ENCODE measurements at regions not wholly inside any gene's neighbourhood (a gene's known extent, or its start where the extent isn't known, plus 50 kb on each side); places are given as distances from the start of the nearest gene placed in this dataset.

- WGBS (ENCODE audit: insufficient coverage), result 95% methylated on average over 3 of the region's 3 CpGs
- intact Hi-C loops (cut with micrococcal nuclease), result no loop called here
- no peaks in the 10 kb centered on the region for H3K27me3 Mint-ChIP-seq (ENCODE audit: low read depth in 2 of 2)
- Histone ChIP-seq H3K9me3 (ENCODE audit: control insufficient read depth, insufficient read depth, low read length) (no peaks in the 10 kb centered on the region), H3K4me3 (ENCODE audit: low read length) (no peak overlapping the region), H3K36me3 (ENCODE audit: control insufficient read depth, insufficient read depth, low read length) (no peaks in the 10 kb centered on the region), H3K4me1 (ENCODE audit: control insufficient read depth, insufficient read depth, low read length) (peaks cover 13% of the 10 kb centered on the region), H3K27me3 (ENCODE audit: control insufficient read depth, insufficient read depth, low read length) (no peaks in the 10 kb centered on the region), H3K27ac (ENCODE audit: low read length) (no peak overlapping the region)
- no peak overlapping the region for H3K27ac Mint-ChIP-seq
- peaks cover under 1% of the 10 kb centered on the region in 2 donors for H3K9me3 Mint-ChIP-seq
- peaks cover 22 to 31% of the 10 kb centered on the region in 2 donors for H3K4me1 Mint-ChIP-seq
- DNase-seq, result no peak
- peaks cover 6% of the 10 kb centered on the region for H3K36me3 Mint-ChIP-seq
- ATAC-seq, result no peak
- no peak for TF ChIP-seq CTCF (IDR thresholded peaks at IDR 0.05)
- H3K4me3 Mint-ChIP-seq, result no peak overlapping the region
Measured at GRCh38 chr14:71595441-71595840, 336.8 kb upstream of the RGS6 start.

- no peaks in the 10 kb centered on the region for H3K27me3 ChIP-seq (ENCODE audit: control insufficient read depth, insufficient read depth, low read length)
- H3K4me1 Mint-ChIP-seq, result peaks cover 16 to 22% of the 10 kb centered on the region in 2 donors
- no peak overlapping the region for H3K4me3 ChIP-seq (ENCODE audit: low read length)
- H3K36me3 Mint-ChIP-seq, result peaks cover 20% of the 10 kb centered on the region
- peaks cover 12% of the 10 kb centered on the region for H3K4me1 ChIP-seq (ENCODE audit: control insufficient read depth, insufficient read depth, low read length)
- H3K9me3 Mint-ChIP-seq, result peaks cover 4 to 8% of the 10 kb centered on the region in 2 donors
- WGBS (ENCODE audit: insufficient coverage), result 38% methylated on average over 1 of the region's 2 CpGs
- H3K27ac ChIP-seq (ENCODE audit: low read length), result no peak overlapping the region
- no peak for TF ChIP-seq CTCF (IDR thresholded peaks at IDR 0.05)
- H3K27ac Mint-ChIP-seq, result peak overlapping the region; percentile 59 to 70
- no peaks in the 10 kb centered on the region for H3K27me3 Mint-ChIP-seq (ENCODE audit: low read depth in 2 of 2)
- no peak overlapping the region for H3K4me3 Mint-ChIP-seq
- no peaks in the 10 kb centered on the region for H3K36me3 ChIP-seq (ENCODE audit: control insufficient read depth, insufficient read depth, low read length)
- H3K9me3 ChIP-seq (ENCODE audit: control insufficient read depth, insufficient read depth, low read length), result no peaks in the 10 kb centered on the region
- DNase-seq (no peak), ATAC-seq (peak in 2 of 3 donors; percentile 24 to 26)
- intact Hi-C loops (cut with micrococcal nuclease), result no loop called here
Measured at GRCh38 chr14:71597287-71597920, 334.8 kb upstream of the RGS6 start.

GRCh38 chr14:71597955-71598660 is 334.1 kb upstream of the RGS6 start:
- H3K9me3 ChIP-seq (ENCODE audit: control insufficient read depth, insufficient read depth, low read length), result no peaks in the 10 kb centered on the region
- H3K27ac Mint-ChIP-seq, result peak overlapping the region; percentile 59 to 70
- H3K27me3 ChIP-seq (ENCODE audit: control insufficient read depth, insufficient read depth, low read length), result no peaks in the 10 kb centered on the region
- no peak overlapping the region for H3K4me3 Mint-ChIP-seq
- no peaks in the 10 kb centered on the region for H3K36me3 ChIP-seq (ENCODE audit: control insufficient read depth, insufficient read depth, low read length)
- H3K4me1 Mint-ChIP-seq, result peaks cover 16 to 21% of the 10 kb centered on the region in 2 donors
- no peak for TF ChIP-seq CTCF (IDR thresholded peaks at IDR 0.05)
- peak; percentile 60 to 85 (median 78) for ATAC-seq
- no peaks in the 10 kb centered on the region for H3K27me3 Mint-ChIP-seq (ENCODE audit: low read depth in 2 of 2)
- WGBS (ENCODE audit: insufficient coverage), result 46% methylated on average over 4 of the region's 4 CpGs
- H3K27ac ChIP-seq (ENCODE audit: low read length), result no peak overlapping the region
- intact Hi-C loops (cut with micrococcal nuclease), result no loop called here
- peaks cover 20% of the 10 kb centered on the region for H3K36me3 Mint-ChIP-seq
- DNase-seq, result peak in 1 of 2 donors; percentile 19
- no peak overlapping the region for H3K4me3 ChIP-seq (ENCODE audit: low read length)
- H3K4me1 ChIP-seq (ENCODE audit: control insufficient read depth, insufficient read depth, low read length), result peaks cover 11% of the 10 kb centered on the region
- H3K9me3 Mint-ChIP-seq, result peaks cover 4 to 8% of the 10 kb centered on the region in 2 donors
